Lower leg skin (tissue), 3 donors: ENCODE measurements at regions not wholly inside any gene's neighbourhood (a gene's known extent, or its start where the extent isn't known, plus 50 kb on each side); places are given as distances from the start of the nearest gene placed in this dataset.

Experiments
- CTCF ChIP-seq, 3 donors: fragments of 450-650 bp; IDR thresholded peaks; one replicate each; pipeline ENCODE4 v1.5.1; 2016; ENCODE audit warnings: antibody characterized with exemption in 3 of 3, mild to moderate bottlenecking in 3 of 3, moderate library complexity in 2 of 3
- POLR2A ChIP-seq, 2 donors: fragments of 450-650 bp; IDR thresholded peaks; one replicate each; pipeline ENCODE4 v1.6.1; 2016 to 2017; ENCODE audit warnings: antibody characterized with exemption in 2 of 2, mild to moderate bottlenecking in 1 of 2, moderate library complexity in 1 of 2

- no peak for TF ChIP-seq CTCF (IDR thresholded peaks at IDR 0.05)
- TF ChIP-seq POLR2A (IDR thresholded peaks at IDR 0.05): no peak
These were observed 98.3 kb downstream of the HMX1 start for GRCh38 chr4:8773124-8773931.
